GM21529 (cell line): ENCODE measurements at regions not wholly inside any gene's neighbourhood (a gene's known extent, or its start where the extent isn't known, plus 50 kb on each side); places are given as distances from the start of the nearest gene placed in this dataset.

Source experiments
- ATAC-seq: cut with Tn5 transposase; IDR thresholded peaks from one replicate; pipeline ENCODE4 v1.9.1; 2021; ENCODE audit not compliant: unreplicated experiment

DNA sequence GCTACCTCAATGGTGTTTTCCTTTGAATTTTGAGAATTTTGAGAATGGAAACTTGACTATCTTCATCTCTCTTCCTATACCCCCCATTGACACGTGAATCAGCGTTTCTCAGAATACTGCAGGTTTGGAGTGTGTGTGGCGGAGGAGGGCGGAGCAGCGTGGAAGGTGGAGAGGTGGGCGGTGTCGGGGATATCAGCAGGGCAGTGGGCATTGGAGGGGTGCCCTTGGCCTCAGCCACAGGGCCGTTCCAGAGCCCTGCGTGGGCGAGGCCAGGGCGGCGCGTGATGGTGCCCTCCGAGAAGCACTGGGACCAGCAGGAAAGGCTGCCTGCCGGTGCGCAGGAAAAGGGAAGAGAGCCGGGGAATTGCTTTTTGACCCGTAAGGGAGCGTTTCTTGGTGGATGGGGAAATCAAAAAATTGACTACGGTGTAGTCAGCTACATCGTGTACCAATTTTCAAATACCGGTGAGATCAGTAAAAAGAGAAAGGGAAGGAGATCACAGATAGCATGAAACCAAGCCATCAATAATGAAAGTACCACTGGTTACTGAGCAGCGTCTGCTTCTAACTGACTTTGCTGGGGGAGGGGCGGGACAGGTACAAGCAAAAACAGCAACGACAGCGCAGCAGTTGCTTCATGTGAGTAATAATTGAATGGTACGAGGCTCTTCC lies 82.7 kb upstream of the DUSP22 start:
- ATAC-seq = peak; percentile 89

DNA sequence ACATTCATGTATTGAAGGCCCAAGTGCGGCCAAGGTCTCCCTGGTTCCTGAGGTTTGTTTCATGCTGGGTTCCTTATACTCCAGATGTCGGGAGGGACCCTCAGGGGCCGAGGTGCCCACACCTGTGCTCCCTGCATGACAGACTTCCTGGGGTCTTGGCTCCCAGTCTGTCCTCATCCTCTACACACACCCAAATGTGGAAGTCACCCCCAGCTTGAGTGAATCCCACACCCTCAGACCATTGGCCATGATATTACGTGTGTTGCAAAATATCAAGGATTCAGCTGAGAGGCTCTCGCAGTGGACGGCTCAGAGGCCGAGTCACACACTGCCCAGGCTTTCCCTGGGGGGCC lies 82.2 kb upstream of the DUSP22 start:
- ATAC-seq = no peak

GRCh38 chr6:210778-211374 lies 81.4 kb upstream of the DUSP22 start:
- no peak for ATAC-seq

DNA sequence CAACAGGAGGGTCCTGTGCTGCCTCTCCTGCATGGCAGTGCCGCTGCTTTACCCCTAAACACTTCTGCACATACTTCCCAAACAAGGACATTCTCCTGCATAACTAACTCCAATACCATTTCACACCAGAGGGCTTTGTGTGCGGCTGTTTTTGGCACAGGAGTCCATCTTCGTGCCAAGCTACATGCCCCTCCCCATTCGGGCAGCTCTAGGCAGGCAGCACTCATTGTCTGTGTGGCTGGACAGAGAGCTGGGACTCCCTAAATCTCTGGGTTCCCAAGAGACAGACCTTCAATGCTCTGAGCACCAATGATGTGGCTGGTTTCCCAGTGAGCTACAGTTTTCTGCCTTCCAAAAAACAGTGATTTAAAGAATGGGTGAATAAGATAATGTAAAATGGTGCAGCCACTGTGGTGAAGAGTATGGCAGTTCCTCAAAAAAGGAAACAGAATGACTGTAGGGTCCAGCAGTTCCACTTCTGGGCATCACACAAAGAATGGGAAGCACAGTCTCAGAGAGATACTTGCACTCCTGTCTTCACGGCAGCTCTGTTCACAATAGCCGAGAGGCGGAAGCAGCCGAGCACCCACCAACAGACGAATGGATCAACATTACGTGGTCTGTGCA lies 80.3 kb upstream of the DUSP22 start:
- ATAC-seq = no peak

- ATAC-seq = no peak
Measured at GRCh38 chr6:213284-213683, 79.0 kb upstream of the DUSP22 start.

DNA sequence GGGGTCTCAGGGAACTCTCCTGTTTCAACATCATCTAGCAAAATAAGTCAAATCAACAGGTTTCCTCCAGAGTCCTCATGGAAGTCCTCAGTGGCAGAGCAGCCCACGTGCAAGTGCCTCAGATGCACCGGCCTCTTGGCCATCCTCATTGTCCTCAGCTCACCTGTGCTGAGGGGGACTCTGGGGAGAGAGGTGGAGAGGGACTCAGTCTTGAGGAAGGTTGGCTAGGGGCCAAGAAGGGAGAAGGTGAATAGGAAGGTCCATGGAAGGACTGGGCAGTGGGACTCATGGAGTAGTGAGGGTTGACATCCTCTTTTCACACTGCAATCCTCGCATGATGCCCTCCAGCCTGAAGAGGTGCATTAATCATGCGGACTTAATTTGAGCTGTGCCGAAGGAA lies 77.9 kb upstream of the DUSP22 start:
- no peak for ATAC-seq

GRCh38 chr6:215335-216034 lies 76.8 kb upstream of the DUSP22 start:
- no peak for ATAC-seq

- no peak for ATAC-seq
Measured at GRCh38 chr6:217048-217659, 75.1 kb upstream of the DUSP22 start.

DNA sequence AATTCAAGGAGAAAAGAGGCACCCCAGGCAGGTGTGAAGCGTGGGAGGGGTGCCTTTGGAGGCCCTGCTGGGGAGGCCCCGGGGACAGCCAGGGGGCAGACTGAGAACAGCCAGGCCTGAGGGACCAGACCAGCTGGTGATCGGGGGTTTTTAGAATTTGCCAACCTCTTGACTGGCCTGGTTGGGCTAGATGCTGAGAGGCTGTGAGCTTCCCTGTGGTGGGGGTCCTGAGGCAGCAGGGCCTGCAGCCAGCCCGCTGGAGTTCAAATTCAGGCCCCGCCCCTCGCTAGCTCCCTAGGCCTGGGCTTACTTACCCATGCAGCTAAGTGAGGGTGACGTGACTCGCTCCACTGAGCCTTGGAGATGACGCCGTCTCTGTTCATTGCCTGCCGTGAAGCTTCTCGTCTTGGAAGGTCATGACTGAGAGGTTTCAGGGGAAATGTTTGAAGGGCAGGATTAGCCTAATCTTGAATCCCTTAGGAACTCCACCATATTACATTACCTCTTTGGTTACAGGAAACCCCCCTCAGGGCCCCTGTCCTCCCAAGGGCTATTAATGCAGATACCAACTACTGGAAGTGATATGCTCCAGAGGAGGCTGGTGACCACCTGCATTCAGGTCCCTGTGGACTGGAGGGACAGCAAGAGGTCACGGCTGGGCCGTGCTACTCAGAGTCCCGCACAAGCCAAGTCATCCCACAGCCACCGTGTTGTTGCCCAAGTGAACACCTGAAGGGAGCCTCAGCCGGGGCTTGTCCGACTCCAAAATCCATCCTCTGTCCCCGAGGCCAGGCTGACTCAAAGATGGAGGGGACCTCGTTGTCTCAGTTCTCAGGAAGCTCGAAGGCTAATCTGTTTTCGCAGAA lies 73.9 kb upstream of the DUSP22 start:
- ATAC-seq = peak; percentile 46

- peak; percentile 28 for ATAC-seq
Measured at GRCh38 chr6:219019-219570, 73.2 kb upstream of the DUSP22 start.

- no peak for ATAC-seq
Measured at GRCh38 chr6:219641-220198, 72.6 kb upstream of the DUSP22 start.

- no peak for ATAC-seq
Measured at GRCh38 chr6:220312-220711, 72.0 kb upstream of the DUSP22 start.

DNA sequence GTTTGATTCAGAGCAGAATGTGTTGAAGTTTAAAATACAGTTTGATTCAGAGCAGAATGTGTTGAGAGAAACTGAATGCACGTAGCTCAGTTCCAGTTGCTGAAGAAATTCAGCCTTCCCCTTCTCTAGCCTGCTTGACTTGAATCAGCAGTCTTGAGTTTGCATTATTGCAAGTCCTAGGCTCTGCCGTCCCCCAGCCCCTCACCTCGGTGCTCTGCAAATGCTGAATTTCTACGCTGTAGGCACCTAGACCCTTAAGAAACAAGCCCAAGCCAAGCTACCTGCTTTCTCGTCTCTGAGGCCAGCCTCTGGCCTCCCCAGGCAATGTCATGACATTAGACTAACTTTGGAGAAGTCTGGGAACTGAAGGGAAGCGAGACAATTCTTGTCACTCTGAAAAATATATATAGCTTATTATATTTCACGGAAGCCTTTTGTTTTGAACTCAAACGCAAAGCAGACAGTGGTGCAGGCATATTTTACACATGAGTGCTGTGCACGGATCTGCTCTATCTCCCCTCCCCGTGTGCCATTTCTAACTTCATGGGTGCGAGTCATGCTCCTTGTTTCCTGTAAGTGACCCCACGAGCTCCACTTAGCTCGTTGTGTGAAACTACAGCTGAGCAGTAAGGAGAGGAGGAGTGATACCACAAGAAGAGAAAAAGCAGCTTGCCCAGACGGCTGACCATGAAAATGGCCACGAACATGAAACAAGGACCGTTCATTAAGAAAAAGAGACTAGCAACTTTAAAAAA lies 71.4 kb upstream of the DUSP22 start:
- no peak for ATAC-seq

GRCh38 chr6:221531-222349 lies 70.5 kb upstream of the DUSP22 start:
- ATAC-seq = no peak

DNA sequence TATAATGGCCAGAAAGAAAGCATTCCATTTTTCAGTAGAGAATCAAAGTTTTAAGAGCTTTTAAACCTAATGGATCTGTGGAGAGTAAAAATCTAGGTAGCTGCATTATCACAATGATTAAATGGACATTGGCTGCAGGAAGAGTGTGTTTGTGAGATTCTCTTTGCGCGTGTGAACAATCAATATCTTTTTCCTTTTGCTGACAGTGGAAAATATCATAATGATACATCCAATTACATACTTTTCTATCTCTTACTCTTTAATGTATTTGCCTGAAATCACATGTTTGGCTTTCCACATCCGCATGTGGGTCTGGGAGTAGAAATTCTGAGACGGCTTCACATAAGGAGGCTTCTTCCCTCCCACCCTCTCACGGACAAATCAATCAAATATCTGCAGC lies 69.8 kb upstream of the DUSP22 start:
- ATAC-seq = no peak

- no peak for ATAC-seq
Measured at GRCh38 chr6:223136-223535, 69.2 kb upstream of the DUSP22 start.

DNA sequence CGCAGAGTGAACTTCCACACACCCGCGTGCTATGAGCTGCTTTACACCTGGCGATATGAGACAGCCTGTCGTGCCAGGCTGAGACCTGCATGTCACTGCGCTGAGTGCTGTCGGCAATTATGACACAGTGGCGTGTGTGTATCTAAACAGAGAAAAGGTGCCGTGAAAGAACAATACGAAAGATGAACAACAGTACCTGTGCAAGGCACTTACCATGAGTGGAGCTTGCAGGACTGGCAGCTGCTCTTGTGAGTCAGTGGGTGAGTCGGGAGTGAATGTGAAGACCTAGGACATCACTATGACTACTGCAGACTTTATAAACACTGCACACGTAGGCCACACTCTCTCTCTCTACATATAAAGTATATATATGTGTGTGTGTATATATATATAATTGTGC lies 68.5 kb upstream of the DUSP22 start:
- ATAC-seq = no peak

DNA sequence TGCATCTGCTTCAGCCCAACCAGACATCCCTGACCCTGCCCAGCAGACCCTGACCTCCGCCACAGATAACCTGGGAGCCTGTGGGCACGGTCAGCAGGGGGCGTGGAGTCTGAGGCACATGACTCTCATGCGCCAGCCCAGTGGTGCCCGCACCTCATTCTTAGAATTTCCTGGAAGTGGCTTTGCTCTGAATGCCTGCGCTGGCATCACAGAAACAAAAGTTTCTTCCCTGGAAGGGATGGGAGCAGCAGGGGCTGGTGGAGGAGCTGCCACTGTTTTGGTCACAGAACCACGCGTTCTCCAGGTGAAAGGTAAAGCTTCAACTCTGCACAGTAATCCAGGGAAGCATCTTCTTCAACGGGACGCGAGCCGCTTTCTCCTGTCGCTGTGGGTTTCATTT lies 67.9 kb upstream of the DUSP22 start:
- ATAC-seq = no peak
